ENCODE measurements at regions not wholly inside any gene's neighbourhood (a gene's known extent, or its start where the extent isn't known, plus 50 kb on each side); places are given as distances from the start of the nearest gene placed in this dataset.

- no peak for TF ChIP-seq CTCF (IDR thresholded peaks at IDR 0.05; ENCODE audit: insufficient read depth, low read depth, low read length)
- no peak for TF ChIP-seq EZH2 (IDR thresholded peaks at IDR 0.05; ENCODE audit: insufficient read depth, low read length)
Observed at GRCh38 chr5:57804007-57804444, 321.4 kb upstream of the ACTBL2 start.
